Ovary (tissue), 7 donors: ENCODE measurements at regions not wholly inside any gene's neighbourhood (a gene's known extent, or its start where the extent isn't known, plus 50 kb on each side); places are given as distances from the start of the nearest gene placed in this dataset.

Experiments used
- DNase-seq, 5 donors: peaks; one replicate each; pipeline ENCODE4 v3.0.0-alpha.2; 2019 to 2020
- H3K27ac ChIP-seq, 2 donors: fragments of 200-600 bp; one replicate each; pipeline versions ENCODE4 v1.5.1 to v1.8.0; 2019 to 2022
- H3K27me3 ChIP-seq: fragments of 200-600 bp; one replicate; pipeline ENCODE4 v1.8.0; 2022
- H3K36me3 ChIP-seq: fragments of 200-600 bp; sonication (generic); one replicate; pipeline ENCODE4 v1.5.1; 2019
- H3K4me1 ChIP-seq: one replicate; pipeline ENCODE4 v1.8.1; 2013; ENCODE audit warnings: mild to moderate bottlenecking, moderate library complexity; ENCODE audit not compliant: insufficient read depth
- H3K4me3 ChIP-seq: fragments of 200-600 bp; sonication (generic); one replicate; pipeline ENCODE4 v1.5.1; 2017
- H3K9me3 ChIP-seq, 2 donors: fragments of 200-600 bp in 1 of 2; sonication (generic) in 1 of 2; one replicate each; pipeline versions ENCODE4 v1.5.1 to v1.8.1; 2013 to 2019; ENCODE audit warnings: mild to moderate bottlenecking in 1 of 2, moderate library complexity in 1 of 2
- EP300 ChIP-seq: sonication (generic); formaldehyde crosslinking; IDR thresholded peaks from one replicate; pipeline ENCODE4 v1.6.1; 2017; ENCODE audit warnings: antibody characterized with exemption
- POLR2A ChIP-seq: fragments of 450-650 bp; IDR thresholded peaks from one replicate; pipeline ENCODE4 v1.6.1; 2017; ENCODE audit warnings: antibody characterized with exemption, mild to moderate bottlenecking, moderate library complexity
- WGBS, 3 donors: extraction: QIAGEN DNeasy Blood & Tissue Kit in 1 of 3; methylation state at CpG; one replicate each; pipeline versions ENCODE4 v1.1.5 to v1.1.7; 2013 to 2017; 5-methylcytosine and 5-hydroxymethylcytosine counted together
- intact Hi-C, 4 donors: fragments of 100-400 bp; cut with DNase I; formaldehyde crosslinking; loops; one replicate each; pipeline versions ENCODE4 v1.11.0 to v1.15.1; 2022 to 2023
- TF ChIP-seq, protein P1 (sequence below), 3 donors: fragments of 450-650 bp in 2 of 3; fragments of 200-600 bp in 1 of 3; IDR thresholded peaks; one replicate each; pipeline versions ENCODE4 v1.5.1 to v1.8.0; 2016 to 2022; ENCODE audit warnings: antibody characterized with exemption in 3 of 3, mild to moderate bottlenecking in 1 of 3
- donor health status: DM: no; HTN: no; CAD: no; lungs with moderate emphysema.
- donor health status: DM: no; HTN: no; CAD: no.
- donor health status: Bipolar disorder and iron deficiency.
- donor health status: DM: no; HTN: no; CAD: no.
- donor health status: DM: yes; HTN: yes; CAD: no.

- Histone ChIP-seq H3K4me1 (peaks cover 10% of the 10 kb centered on the region), H3K27ac (no peak overlapping the region), H3K27me3 (no peaks in the 10 kb centered on the region), H3K9me3 (no peaks in the 10 kb centered on the region), H3K4me3 (no peak overlapping the region), H3K36me3 (no peaks in the 10 kb centered on the region)
- DNase-seq = no peak
- TF ChIP-seq EP300 (no peak), POLR2A (no peak)
- TF ChIP-seq, protein P1, sequence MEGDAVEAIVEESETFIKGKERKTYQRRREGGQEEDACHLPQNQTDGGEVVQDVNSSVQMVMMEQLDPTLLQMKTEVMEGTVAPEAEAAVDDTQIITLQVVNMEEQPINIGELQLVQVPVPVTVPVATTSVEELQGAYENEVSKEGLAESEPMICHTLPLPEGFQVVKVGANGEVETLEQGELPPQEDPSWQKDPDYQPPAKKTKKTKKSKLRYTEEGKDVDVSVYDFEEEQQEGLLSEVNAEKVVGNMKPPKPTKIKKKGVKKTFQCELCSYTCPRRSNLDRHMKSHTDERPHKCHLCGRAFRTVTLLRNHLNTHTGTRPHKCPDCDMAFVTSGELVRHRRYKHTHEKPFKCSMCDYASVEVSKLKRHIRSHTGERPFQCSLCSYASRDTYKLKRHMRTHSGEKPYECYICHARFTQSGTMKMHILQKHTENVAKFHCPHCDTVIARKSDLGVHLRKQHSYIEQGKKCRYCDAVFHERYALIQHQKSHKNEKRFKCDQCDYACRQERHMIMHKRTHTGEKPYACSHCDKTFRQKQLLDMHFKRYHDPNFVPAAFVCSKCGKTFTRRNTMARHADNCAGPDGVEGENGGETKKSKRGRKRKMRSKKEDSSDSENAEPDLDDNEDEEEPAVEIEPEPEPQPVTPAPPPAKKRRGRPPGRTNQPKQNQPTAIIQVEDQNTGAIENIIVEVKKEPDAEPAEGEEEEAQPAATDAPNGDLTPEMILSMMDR (IDR thresholded peaks at IDR 0.05) = no peak
- intact Hi-C loops = loop anchor here in 2 of 4 donors (5.0 to 10.0 kb wide), 3 partner anchors 62 to 95 kb away; partner anchors contain the start of gene TNFAIP3 (in 2 of the 2)
- 96 to 99% (median 98%) methylated on average over 8 of the region's 8 CpGs for WGBS, 3 donors
Measured at GRCh38 chr6:137802408-137803182, 64.5 kb upstream of the TNFAIP3 start.

DNA sequence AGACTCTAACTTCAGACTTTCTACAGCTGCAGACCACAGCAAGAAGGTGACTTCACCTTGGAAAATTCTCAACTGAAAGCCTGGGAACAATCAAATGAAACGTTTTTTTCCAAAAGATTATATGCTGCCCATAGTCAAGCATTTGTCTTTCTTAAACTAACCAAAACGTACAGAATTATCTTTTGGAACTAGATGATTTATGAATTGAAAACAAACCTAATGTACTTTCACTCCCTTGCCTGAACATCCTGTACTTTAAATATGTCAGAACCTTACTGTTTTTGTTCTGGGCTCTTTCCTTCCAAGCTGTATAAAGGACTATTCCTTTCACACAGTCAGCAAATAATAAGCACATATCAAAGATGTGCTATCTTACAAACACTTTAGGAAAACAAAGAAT is 62.4 kb upstream of the TNFAIP3 start:
- no peak overlapping the region for H3K4me3 ChIP-seq
- DNase-seq = no peak
- intact Hi-C loops = loop anchor here in 2 of 4 donors (5.0 to 10.0 kb wide), 3 partner anchors 60 to 97 kb away; partner anchors contain the start of gene TNFAIP3 (in 2 of the 2)
- H3K9me3 ChIP-seq = no peaks in the 10 kb centered on the region
- H3K4me1 ChIP-seq = peaks cover 14% of the 10 kb centered on the region
- TF ChIP-seq, protein P1 (IDR thresholded peaks at IDR 0.05) = no peak
- no peak for TF ChIP-seq POLR2A
- no peak for TF ChIP-seq EP300
- no peaks in the 10 kb centered on the region for H3K27me3 ChIP-seq
- WGBS, 3 donors = 0 to 8% (median 1%) methylated on average over 2 of the region's 2 CpGs
- H3K27ac ChIP-seq = peak overlapping the region; percentile 7 to 58
- H3K36me3 ChIP-seq = no peaks in the 10 kb centered on the region

DNA sequence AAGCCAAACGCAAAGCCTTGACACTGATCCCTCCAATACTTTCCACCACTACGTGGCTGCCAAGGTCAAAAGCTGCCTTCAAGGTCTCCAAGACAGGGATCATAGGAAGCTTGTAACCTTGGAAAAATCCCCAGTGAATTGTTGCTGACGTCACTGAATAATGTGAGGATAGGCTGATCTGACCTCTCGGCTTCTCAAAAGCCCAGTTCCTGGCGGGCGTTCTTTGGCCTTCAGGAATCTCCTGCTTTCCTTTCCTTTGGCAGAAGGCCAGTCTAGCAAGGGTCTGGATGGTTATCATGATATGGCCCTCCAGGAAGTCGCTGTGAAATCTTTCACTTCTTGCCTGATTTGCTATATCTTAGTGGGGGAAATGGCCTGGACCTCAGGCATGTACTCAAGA is 61.4 kb upstream of the TNFAIP3 start:
- intact Hi-C loops = loop anchor here in 1 of 4 donors (10.0 kb wide), 1 partner anchor 59 kb away; the partner anchor contains the start of gene TNFAIP3
- WGBS, 3 donors = 3 to 18% (median 11%) methylated on average over 7 of the region's 7 CpGs

GRCh38 chr6:137806914-137807682 is 60.0 kb upstream of the TNFAIP3 start:
- H3K36me3 ChIP-seq = no peaks in the 10 kb centered on the region
- DNase-seq = no peak
- no peak overlapping the region for H3K27ac ChIP-seq
- TF ChIP-seq POLR2A = no peak
- TF ChIP-seq EP300 = no peak
- no peaks in the 10 kb centered on the region for H3K27me3 ChIP-seq
- intact Hi-C loops = loop anchor here in 1 of 4 donors (10.0 kb wide), 1 partner anchor 58 kb away; the partner anchor contains the start of gene TNFAIP3
- H3K9me3 ChIP-seq = no peaks in the 10 kb centered on the region
- WGBS, 3 donors = 89 to 93% (median 91%) methylated on average over 5 of the region's 5 CpGs
- H3K4me3 ChIP-seq = no peak overlapping the region
- peaks cover 14% of the 10 kb centered on the region for H3K4me1 ChIP-seq

More for the DNA sequence above, 61.4 kb upstream of the TNFAIP3 start:
- no peak overlapping the region for H3K4me3 ChIP-seq
- no peaks in the 10 kb centered on the region for H3K36me3 ChIP-seq
- H3K27ac ChIP-seq = peak overlapping the region; percentile 58 to 60
- H3K27me3 ChIP-seq = no peaks in the 10 kb centered on the region
- no peaks in the 10 kb centered on the region for H3K9me3 ChIP-seq
- TF ChIP-seq, protein P1 (IDR thresholded peaks at IDR 0.05) = no peak
- TF ChIP-seq EP300 = peak; percentile 17
- TF ChIP-seq POLR2A = no peak
- peaks cover 14% of the 10 kb centered on the region for H3K4me1 ChIP-seq
- peak; percentile 58 to 82 (median 64) for DNase-seq
